ENCODE measurements at regions not wholly inside any gene's neighbourhood (a gene's known extent, or its start where the extent isn't known, plus 50 kb on each side); places are given as distances from the start of the nearest gene placed in this dataset.

DNA sequence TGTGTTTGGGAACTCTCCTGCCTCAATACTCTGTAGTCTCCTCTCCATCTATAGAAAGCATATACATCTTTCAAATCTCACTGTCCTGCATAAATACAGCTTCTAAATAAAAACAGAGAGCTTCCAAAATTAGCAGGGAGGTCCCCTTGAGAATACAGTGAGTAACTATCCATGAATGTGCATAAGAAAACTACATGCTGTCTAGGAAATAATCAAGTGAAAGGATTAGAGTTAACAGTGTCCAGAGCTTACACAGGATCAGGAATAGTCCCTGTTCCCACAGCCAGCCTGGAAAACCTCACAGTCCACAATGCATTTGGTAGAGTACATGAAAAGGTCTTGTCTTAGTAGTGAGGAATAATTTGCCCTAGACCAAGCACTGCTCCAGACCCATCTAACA is 123.0 kb upstream of the POU3F2 start:
- no peak overlapping the region for H2AFZ ChIP-seq (ENCODE audit: low read depth, low read length, poor library complexity, severe bottlenecking)
- H3K27me3 ChIP-seq (ENCODE audit: insufficient read depth, low read length): peaks cover 24% of the 10 kb centered on the region
- DNase-seq (ENCODE audit: low read depth, low spot score) (no peak), ATAC-seq (no peak)
- no peaks in the 10 kb centered on the region for H3K9me3 ChIP-seq (ENCODE audit: control insufficient read depth in 1 of 2, insufficient read depth in 1 of 2, low read depth in 1 of 2, low read length in 2 of 2)
- no peaks in the 10 kb centered on the region for H3K4me1 ChIP-seq (ENCODE audit: control insufficient read depth in 1 of 2, insufficient read depth in 2 of 2, low read length in 2 of 2)
- no peaks in the 10 kb centered on the region for H3K79me2 ChIP-seq (ENCODE audit: insufficient read depth, low read length)
- no TSS peak for BruUV-seq (replicated peaks)
- H3K4me2 ChIP-seq (ENCODE audit: low read length): no peak overlapping the region
- no peaks in the 10 kb centered on the region for H4K20me1 ChIP-seq (ENCODE audit: insufficient read depth)
- H3K4me3 ChIP-seq (replicated peaks in 1 of 2; ENCODE audit: low read depth in 1 of 2, low read length in 2 of 2): no peak overlapping the region
- TF ChIP-seq POLR2A (IDR thresholded peaks at IDR 0.05; ENCODE audit: borderline replicate concordance, extremely low read depth, insufficient read depth, insufficient read length): no peak
- TF ChIP-seq POLR2AphosphoS5 (IDR thresholded peaks at IDR 0.05; ENCODE audit: low read depth, low read length): no peak
- TF ChIP-seq ZNF274 (IDR thresholded peaks at IDR 0.05; ENCODE audit: low read depth, low read length): no peak
- TF ChIP-seq, protein P1, sequence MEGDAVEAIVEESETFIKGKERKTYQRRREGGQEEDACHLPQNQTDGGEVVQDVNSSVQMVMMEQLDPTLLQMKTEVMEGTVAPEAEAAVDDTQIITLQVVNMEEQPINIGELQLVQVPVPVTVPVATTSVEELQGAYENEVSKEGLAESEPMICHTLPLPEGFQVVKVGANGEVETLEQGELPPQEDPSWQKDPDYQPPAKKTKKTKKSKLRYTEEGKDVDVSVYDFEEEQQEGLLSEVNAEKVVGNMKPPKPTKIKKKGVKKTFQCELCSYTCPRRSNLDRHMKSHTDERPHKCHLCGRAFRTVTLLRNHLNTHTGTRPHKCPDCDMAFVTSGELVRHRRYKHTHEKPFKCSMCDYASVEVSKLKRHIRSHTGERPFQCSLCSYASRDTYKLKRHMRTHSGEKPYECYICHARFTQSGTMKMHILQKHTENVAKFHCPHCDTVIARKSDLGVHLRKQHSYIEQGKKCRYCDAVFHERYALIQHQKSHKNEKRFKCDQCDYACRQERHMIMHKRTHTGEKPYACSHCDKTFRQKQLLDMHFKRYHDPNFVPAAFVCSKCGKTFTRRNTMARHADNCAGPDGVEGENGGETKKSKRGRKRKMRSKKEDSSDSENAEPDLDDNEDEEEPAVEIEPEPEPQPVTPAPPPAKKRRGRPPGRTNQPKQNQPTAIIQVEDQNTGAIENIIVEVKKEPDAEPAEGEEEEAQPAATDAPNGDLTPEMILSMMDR (IDR thresholded peaks at IDR 0.05 in 2 of 3, conservative IDR thresholded peaks at IDR 0.05 in 1 of 3; ENCODE audit: borderline replicate concordance in 1 of 3, insufficient read depth in 1 of 3, low read depth in 2 of 3, low read length in 2 of 3): no peak
- TF ChIP-seq EZH2 (IDR thresholded peaks at IDR 0.05): no peak
- TF ChIP-seq EZH2phosphoT487 (IDR thresholded peaks at IDR 0.05; ENCODE audit: borderline replicate concordance): no peak
- no peak for TF ChIP-seq CEBPB (IDR thresholded peaks at IDR 0.05; ENCODE audit: low read depth)
- no peak for TF ChIP-seq CBX3 (IDR thresholded peaks at IDR 0.05; ENCODE audit: low read depth)
- no peak for TF ChIP-seq JUND (IDR thresholded peaks at IDR 0.05)
- TF ChIP-seq TCF7L2 (IDR thresholded peaks at IDR 0.05; ENCODE audit: borderline replicate concordance, extremely low read depth, insufficient read depth, insufficient read length): no peak
- TF ChIP-seq, protein P2, sequence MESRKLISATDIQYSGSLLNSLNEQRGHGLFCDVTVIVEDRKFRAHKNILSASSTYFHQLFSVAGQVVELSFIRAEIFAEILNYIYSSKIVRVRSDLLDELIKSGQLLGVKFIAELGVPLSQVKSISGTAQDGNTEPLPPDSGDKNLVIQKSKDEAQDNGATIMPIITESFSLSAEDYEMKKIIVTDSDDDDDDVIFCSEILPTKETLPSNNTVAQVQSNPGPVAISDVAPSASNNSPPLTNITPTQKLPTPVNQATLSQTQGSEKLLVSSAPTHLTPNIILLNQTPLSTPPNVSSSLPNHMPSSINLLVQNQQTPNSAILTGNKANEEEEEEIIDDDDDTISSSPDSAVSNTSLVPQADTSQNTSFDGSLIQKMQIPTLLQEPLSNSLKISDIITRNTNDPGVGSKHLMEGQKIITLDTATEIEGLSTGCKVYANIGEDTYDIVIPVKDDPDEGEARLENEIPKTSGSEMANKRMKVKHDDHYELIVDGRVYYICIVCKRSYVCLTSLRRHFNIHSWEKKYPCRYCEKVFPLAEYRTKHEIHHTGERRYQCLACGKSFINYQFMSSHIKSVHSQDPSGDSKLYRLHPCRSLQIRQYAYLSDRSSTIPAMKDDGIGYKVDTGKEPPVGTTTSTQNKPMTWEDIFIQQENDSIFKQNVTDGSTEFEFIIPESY (IDR thresholded peaks at IDR 0.05; ENCODE audit: extremely low read depth, insufficient replicate concordance, low read length): no peak
- TF ChIP-seq FOSL1 (IDR thresholded peaks at IDR 0.05; ENCODE audit: low read depth): no peak
- TF ChIP-seq RAD21 (IDR thresholded peaks at IDR 0.05; ENCODE audit: low read depth): no peak
- TF ChIP-seq ELF1 (IDR thresholded peaks at IDR 0.05; ENCODE audit: borderline replicate concordance, low read depth): no peak
- no peaks in the 10 kb centered on the region for H3K36me3 ChIP-seq (ENCODE audit: control insufficient read depth in 1 of 2, insufficient read depth in 2 of 2, low read length in 2 of 2)
- ChIA-PET RAD21 (ENCODE audit: low non-redundant PET in 1 of 2, low total read pairs in 2 of 2, uncharacterized antibody in 2 of 2, unreplicated experiment in 2 of 2) (no interaction called here), POLR2A (no interaction called here), CTCF (no interaction called here)
- H3K9me2 ChIP-seq (ENCODE audit: insufficient read depth): no peaks in the 10 kb centered on the region
- no peak overlapping the region for H3K27ac ChIP-seq (ENCODE audit: low read depth, low read length)
- intact Hi-C loops (cut with micrococcal nuclease): no loop called here
- no peak overlapping the region for H3K9ac ChIP-seq (ENCODE audit: low read length)

All from HCT116 (cell line).